KMS-11 (cell line): ENCODE measurements at regions not wholly inside any gene's neighbourhood (a gene's known extent, or its start where the extent isn't known, plus 50 kb on each side); places are given as distances from the start of the nearest gene placed in this dataset.

ENCODE experiments used
- H2AFZ ChIP-seq: fragments of 200-600 bp; sonication (generic); 2 replicates; pipeline ENCODE4 v1.6.1; 2016; ENCODE audit warnings: antibody characterized with exemption, mixed run types, low read depth
- H3K27ac ChIP-seq: fragments of 200-600 bp; sonication (generic); 2 replicates; pipeline ENCODE4 v1.6.1; 2016; ENCODE audit warnings: mild to moderate bottlenecking, mixed run types
- H3K27me3 ChIP-seq: fragments of 200-600 bp; sonication (generic); 2 replicates; pipeline ENCODE4 v1.6.1; 2017; ENCODE audit warnings: mild to moderate bottlenecking, low read depth, mixed run types, moderate library complexity; ENCODE audit not compliant: insufficient read depth
- H3K36me3 ChIP-seq: fragments of 200-600 bp; sonication (generic); 2 replicates; pipeline ENCODE4 v1.6.1; 2017; ENCODE audit warnings: mild to moderate bottlenecking, mixed run types; ENCODE audit not compliant: insufficient read depth
- H3K4me1 ChIP-seq: fragments of 200-600 bp; sonication (generic); 2 replicates; pipeline ENCODE4 v1.6.1; 2016; ENCODE audit warnings: mild to moderate bottlenecking, low read depth, mixed run types; ENCODE audit not compliant: poor library complexity, severe bottlenecking
- H3K4me2 ChIP-seq: fragments of 200-600 bp; sonication (generic); 2 replicates; pipeline ENCODE4 v1.7.0; 2016; ENCODE audit warnings: mild to moderate bottlenecking, mixed run types
- H3K4me3 ChIP-seq: fragments of 200-600 bp; sonication (generic); IDR thresholded peaks from 2 replicates; pipeline ENCODE4 v1.6.1; 2017; ENCODE audit warnings: low read depth, low read length, mixed read lengths; ENCODE audit not compliant: insufficient read depth
- H3K79me2 ChIP-seq: fragments of 200-600 bp; sonication (generic); 2 replicates; pipeline ENCODE4 v1.6.1; 2016; ENCODE audit warnings: low read depth, mixed run types; ENCODE audit not compliant: insufficient read depth
- H3K9ac ChIP-seq: fragments of 200-600 bp; sonication (generic); 2 replicates; pipeline ENCODE4 v1.6.1; 2016; ENCODE audit warnings: mild to moderate bottlenecking, mixed run types
- H4K20me1 ChIP-seq: fragments of 200-600 bp; sonication (generic); 2 replicates; pipeline ENCODE4 v1.6.1; 2016; ENCODE audit warnings: mild to moderate bottlenecking, mixed run types; ENCODE audit not compliant: insufficient read depth
- TF ChIP-seq, protein P1 (sequence below): fragments of 200-600 bp; sonication (generic); conservative IDR thresholded peaks from 2 replicates; pipeline ENCODE4 v1.6.1; 2017; ENCODE audit warnings: low read depth, mild to moderate bottlenecking, antibody characterized with exemption, low read length, moderate library complexity, mixed read lengths

DNA sequence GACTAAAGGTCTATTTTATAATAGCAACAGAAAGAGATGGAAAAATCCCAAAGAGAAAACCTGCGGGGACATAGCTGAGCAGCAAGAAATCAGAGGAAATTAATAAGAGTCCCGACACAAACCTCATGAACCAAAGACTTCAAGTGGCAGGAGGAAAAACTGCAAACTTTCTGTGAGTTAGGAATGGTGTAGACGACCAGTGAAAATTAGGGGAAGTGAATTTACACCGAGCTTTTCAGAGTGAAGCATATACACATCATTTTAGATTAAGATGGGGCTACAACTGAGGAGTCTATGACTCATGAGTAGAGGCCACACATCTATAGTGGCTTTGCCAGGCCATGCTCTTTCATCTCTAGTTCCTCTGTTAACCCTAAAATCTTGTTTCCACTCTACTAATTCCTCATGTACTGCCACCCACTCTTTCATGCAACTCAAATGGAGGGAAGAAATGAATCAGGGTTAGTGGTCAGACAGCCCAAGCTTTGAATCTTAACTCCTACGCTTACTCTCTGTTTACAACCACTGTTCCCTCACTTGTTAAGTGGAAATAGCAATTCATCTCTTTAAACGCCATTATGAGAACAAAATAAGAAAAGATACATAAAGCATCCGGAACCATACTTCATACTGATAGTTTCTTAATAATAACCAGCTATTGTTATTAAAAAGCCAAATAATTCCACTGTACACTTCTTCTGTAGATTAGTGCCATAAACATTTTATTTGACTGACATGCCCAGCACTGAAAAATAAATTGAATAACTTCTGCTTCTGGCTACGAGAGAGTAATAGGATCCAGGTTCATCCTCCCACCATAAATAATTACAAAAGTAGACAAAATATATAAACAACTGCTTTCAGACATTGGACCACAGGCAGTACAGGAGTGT, 219.3 kb downstream of the RMST start:
- H3K4me1 ChIP-seq, result peaks cover 4% of the 10 kb centered on the region
- H3K36me3 ChIP-seq, result no peaks in the 10 kb centered on the region; the same call in 1 of the 2 replicates
- no peak overlapping the region for H3K4me2 ChIP-seq
- H2AFZ ChIP-seq, result no peak overlapping the region
- TF ChIP-seq, protein P1, sequence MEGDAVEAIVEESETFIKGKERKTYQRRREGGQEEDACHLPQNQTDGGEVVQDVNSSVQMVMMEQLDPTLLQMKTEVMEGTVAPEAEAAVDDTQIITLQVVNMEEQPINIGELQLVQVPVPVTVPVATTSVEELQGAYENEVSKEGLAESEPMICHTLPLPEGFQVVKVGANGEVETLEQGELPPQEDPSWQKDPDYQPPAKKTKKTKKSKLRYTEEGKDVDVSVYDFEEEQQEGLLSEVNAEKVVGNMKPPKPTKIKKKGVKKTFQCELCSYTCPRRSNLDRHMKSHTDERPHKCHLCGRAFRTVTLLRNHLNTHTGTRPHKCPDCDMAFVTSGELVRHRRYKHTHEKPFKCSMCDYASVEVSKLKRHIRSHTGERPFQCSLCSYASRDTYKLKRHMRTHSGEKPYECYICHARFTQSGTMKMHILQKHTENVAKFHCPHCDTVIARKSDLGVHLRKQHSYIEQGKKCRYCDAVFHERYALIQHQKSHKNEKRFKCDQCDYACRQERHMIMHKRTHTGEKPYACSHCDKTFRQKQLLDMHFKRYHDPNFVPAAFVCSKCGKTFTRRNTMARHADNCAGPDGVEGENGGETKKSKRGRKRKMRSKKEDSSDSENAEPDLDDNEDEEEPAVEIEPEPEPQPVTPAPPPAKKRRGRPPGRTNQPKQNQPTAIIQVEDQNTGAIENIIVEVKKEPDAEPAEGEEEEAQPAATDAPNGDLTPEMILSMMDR, result no peak
- no peaks in the 10 kb centered on the region for H4K20me1 ChIP-seq
- H3K9ac ChIP-seq, result no peak overlapping the region
- H3K4me3 ChIP-seq, result no peak overlapping the region
- H3K79me2 ChIP-seq, result no peaks in the 10 kb centered on the region
- H3K27me3 ChIP-seq, result no peaks in the 10 kb centered on the region
- H3K27ac ChIP-seq, result no peak overlapping the region

DNA sequence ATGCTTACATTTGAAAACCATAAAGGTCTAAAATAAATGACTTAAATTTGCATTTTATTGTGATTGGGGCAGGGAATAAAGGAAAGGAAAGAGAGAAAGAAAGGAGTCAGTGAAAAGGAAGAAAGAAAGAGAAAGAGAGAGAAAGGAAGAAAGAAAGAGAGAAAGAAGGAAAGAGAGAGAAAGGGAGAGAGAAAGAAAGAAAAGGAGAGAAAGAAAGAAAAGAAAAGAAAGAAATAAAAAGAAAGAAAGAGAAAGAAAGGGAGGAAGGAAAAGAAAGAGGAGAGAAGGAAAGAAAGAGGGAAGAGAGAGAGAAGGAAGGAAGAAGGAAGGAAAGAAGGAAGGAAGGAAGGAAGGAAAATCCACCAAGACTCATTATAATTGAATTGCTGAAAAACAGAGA, 222.8 kb downstream of the RMST start:
- no peak overlapping the region for H3K4me3 ChIP-seq
- H3K27ac ChIP-seq, result no peak overlapping the region
- peaks cover 4% of the 10 kb centered on the region for H3K4me1 ChIP-seq
- no peaks in the 10 kb centered on the region; the same call in 1 of the 2 replicates for H3K36me3 ChIP-seq
- H4K20me1 ChIP-seq, result no peaks in the 10 kb centered on the region
- no peak overlapping the region for H2AFZ ChIP-seq
- TF ChIP-seq, protein P1, result no peak
- H3K27me3 ChIP-seq, result no peaks in the 10 kb centered on the region
- H3K79me2 ChIP-seq, result no peaks in the 10 kb centered on the region
- no peak overlapping the region for H3K9ac ChIP-seq
- H3K4me2 ChIP-seq, result no peak overlapping the region

DNA sequence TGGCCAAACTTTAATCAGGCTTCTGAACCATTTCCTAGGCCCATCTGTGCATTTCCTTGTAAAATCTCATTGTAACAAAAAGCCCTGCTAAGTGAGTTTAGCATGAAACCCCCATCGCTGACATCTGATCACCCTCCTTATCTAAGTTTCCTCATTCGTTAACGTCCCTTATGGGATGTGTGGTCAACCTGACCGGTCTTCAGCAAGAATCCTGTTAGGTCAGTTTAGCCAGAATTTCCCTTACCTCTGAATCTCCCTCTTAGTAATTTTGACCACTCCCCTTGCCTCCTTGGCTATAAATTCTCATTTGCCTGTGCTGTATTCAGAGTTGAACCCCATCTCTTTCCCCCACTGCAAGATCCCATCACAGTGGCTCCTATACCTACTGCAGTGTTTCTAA, 239.3 kb downstream of the RMST start:
- no peaks in the 10 kb centered on the region for H3K4me1 ChIP-seq
- TF ChIP-seq, protein P1, result no peak
- no peaks in the 10 kb centered on the region for H4K20me1 ChIP-seq
- H3K36me3 ChIP-seq, result no peaks in the 10 kb centered on the region
- no peaks in the 10 kb centered on the region for H3K27me3 ChIP-seq
- no peak overlapping the region for H2AFZ ChIP-seq
- H3K9ac ChIP-seq, result no peak overlapping the region
- no peak overlapping the region for H3K27ac ChIP-seq
- H3K4me3 ChIP-seq, result no peak overlapping the region
- no peak overlapping the region for H3K4me2 ChIP-seq
- H3K79me2 ChIP-seq, result no peaks in the 10 kb centered on the region

DNA sequence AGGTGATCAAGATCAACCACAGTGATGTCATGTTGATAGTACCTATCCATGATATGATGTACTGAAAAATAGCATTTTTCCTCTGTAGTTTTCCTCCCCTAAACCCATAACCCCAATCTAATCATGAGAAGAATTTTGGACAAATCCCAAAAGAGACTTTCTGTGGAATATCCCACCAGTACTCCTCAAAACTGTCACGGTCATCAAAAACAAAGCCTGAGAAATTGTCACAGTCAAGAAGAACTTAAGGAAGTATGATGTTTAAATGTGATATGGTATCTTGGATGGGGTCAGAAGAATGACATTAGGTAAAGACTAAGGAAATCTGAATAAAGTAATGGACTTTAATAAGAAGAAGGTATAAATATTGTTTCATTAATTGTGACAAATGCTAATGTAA, 248.8 kb downstream of the RMST start:
- no peak overlapping the region for H3K27ac ChIP-seq
- H3K4me1 ChIP-seq, result no peaks in the 10 kb centered on the region
- H4K20me1 ChIP-seq, result no peaks in the 10 kb centered on the region
- no peak overlapping the region for H3K4me2 ChIP-seq
- H3K27me3 ChIP-seq, result no peaks in the 10 kb centered on the region
- no peaks in the 10 kb centered on the region for H3K36me3 ChIP-seq
- TF ChIP-seq, protein P1, result no peak
- no peak overlapping the region for H2AFZ ChIP-seq
- H3K4me3 ChIP-seq, result no peak overlapping the region
- no peaks in the 10 kb centered on the region for H3K79me2 ChIP-seq
- H3K9ac ChIP-seq, result no peak overlapping the region
